Left forelimb (tissue), 1 donor: ENCODE measurements at regions not wholly inside any gene's neighbourhood (a gene's known extent, or its start where the extent isn't known, plus 50 kb on each side); places are given as distances from the start of the nearest gene placed in this dataset.
"Not testable (repeated sequence)": the region's sequence is repeated elsewhere in the genome, so short reads cannot be mapped to it uniquely, and the experiment has no call there.

Experiments
- DNase-seq: peaks from one replicate; pipeline ENCODE4 v3.0.0-alpha.2; 2018; ENCODE audit warnings: low spot score

DNA sequence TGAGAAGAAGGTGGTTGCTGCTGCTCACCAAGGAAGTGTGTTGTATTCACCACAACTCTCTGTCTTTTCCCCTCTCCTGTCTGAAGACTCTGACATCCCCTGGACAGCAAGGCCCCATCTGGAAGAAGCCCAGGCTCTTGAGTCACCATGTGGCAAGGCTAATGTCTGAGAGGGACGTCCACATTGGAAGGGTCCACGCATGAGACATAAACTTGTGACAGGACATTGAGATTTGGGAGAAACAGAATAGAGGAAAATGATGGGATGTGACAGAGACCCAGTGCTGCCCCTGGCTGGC lies 176.5 kb downstream of the IRF8 start:
- peak; percentile 28 for DNase-seq

DNA sequence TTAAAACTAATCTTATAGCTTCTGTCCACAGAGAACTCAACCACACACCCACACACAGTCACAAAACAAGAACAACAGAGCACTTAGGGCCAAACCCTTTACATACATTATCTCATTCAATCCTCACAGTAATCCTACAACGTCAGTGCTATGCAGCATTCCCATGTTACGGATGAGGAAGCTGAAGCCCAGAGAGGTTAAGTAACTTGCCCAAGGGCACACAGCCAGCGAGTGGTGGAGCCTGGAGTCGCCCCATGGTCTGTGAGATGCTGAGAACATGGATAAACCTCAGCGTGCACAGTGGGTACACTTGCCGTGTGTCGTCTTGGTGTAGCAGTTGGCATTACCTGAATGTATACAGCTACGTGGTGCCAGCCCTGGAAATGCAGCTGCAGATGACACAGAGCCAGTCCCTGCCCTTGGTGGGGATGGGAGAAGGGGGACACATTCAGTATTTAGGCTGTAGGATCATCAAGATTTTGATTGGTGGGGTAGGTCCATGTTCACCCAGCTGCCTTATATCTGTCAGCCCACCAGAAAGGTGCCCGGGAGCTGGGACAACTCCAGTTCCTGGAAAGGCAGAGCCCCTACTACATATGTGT lies 177.0 kb downstream of the IRF8 start:
- DNase-seq: peak; percentile 9

DNA sequence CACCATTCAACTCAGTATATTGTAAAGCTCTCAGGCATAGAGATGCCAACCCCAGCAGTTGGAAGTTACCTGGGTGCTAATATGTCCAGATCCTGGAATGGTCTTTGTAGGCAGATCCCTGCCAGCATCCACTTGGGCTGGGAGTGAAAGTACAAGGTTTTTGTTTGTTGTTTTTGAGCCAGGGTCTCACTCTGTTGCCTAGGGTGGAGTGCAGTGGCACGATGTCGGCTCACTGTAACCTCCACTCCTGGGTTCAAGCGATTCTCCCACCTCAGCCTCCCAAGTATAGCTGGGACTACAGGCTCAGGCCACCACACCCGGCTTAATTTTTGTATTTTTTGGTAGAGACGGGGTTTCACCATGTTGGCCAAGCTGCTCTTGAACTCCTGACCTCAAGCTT lies 177.6 kb downstream of the IRF8 start:
- peak; percentile 11 for DNase-seq

DNA sequence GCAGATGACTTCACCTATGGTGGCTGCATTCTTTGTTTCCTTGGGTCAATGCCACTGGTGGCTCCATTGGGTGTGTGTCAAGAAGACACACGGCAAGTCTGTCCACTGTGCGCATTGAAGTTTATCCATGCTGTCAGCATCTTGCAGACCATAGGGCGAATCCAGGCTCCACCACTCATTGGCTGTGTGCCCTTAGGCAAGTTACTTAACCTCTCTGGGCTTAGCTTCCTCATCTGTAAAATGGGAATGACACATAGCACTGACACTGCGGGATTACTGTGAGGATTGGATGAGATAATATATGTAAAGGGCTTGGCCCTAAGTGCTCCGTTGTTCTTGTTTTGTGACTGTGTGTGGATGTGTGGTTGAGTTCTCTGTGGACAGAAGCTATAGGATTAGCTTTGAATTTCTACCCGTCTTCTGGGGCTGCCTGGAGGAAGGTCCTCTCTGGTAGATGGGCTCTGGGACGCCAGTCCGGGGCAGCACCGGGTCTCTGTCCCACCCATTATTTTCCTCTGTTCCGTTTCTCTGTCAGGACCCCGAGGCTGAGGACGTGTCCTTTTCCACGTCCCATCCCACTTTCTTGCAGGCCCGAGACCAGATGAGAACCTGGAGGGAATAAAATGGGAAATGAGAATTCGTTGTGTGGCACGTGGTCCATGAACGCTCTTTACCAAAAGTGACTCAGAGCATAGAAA lies 178.4 kb downstream of the IRF8 start:
- DNase-seq: peak; percentile 18

DNA sequence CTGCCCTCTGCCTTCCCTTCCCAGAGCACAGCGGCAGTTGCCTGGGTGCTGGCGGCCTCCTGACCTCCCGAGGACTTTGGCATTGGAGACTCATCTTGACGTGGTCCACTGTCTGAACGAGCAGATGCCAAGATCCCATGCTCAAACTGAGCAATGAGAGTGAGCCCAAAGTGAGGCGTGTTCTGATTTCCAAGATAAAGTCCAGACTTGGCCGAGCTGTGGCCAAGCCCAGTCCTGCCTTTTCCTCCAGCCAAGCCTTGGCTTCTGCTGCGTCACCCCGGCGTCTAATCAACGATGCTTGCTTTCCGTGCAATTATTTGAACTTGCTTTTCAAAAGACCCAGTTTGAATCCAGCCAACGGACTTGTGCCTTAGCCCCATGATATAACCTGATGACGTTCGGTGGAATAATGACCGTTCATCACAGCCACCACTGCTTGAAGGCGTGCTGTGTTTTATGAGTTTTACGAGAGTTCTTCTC lies 179.2 kb downstream of the IRF8 start:
- DNase-seq: peak; percentile 36

DNA sequence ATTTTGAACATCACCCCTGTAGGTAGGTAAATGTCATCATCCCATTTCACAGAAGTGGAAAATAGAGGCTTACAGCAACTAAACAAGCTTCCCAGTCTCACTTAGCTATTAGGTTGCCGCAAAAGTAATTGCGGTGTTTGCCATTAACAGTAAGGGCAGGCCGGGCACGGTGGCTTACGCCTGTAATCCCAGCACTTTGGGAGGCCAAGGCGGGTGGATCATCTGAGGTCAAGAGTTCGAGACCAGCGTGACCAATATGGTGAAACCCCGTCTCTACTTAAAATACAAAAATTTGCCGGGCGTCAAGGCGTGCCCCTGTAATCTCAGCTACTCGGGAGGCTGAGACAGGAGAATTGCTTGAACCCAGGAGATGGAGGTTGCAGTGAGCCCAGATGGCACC lies 179.7 kb downstream of the IRF8 start:
- not testable (repeated sequence) for DNase-seq

DNA sequence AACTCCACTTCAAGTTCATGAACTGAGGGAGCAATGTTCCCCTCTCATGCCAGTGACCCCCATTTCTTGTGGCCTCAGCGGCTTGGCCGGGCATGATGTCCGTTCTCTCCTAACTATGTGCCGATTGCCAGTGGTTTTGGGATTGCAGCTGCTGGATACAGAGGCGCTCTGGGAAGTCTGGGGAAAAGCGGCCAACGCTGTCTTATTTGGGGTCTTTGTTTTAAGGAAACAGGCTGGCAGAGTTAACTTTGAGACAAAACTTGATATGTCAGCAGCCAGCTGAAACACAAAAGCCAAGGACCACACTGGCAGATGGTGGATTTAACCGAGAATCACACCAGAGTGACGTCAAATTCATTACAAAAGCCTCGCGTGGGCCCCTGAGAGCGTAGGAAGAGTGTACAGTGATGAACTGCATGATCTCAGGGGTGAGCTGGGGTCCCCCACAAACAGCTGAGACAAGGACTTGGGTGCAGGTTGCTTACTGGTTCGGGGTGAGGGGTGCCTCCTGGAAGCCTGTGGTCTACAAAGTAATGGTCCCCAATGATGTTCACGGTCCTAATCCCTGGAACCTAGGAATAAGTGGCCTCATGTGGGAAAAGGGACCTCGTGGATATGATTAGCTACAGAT lies 180.4 kb downstream of the IRF8 start:
- DNase-seq: peak; percentile 36

DNA sequence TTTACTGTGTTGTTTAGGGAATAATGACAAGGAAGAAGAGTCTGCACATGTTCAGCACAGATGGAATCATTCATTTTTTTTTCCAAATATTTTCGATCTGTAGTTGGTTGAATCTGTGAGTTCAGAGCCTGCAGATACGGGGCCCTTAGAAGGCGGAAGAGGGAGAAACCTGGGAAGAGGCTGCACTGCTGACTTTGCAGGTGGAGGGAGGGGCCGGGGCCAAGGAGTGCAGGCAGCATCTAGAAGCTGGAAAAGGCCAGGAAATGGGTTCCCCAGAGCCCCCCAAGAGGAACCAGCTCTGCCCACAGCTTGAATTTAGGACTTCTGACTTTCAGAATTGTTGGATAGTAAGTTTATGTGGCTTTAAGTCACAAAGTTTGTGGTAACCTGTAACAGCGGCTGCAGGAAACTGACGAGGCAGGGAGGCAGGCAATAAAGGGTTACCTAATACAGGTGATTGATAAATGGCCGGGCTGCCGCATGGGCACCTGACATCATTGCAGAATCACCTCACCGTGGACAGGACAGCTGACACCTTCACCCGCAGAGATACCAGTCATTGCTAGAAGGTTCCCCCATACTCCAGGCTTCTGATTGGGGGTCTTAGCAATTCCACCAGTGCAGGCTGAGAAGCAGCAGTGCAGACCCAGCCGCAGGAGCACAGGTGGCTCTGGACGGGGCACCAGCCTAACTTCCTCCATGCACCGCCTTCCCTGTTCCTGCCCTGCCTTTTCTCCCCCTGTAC lies 181.3 kb downstream of the IRF8 start:
- peak; percentile 46 for DNase-seq

DNA sequence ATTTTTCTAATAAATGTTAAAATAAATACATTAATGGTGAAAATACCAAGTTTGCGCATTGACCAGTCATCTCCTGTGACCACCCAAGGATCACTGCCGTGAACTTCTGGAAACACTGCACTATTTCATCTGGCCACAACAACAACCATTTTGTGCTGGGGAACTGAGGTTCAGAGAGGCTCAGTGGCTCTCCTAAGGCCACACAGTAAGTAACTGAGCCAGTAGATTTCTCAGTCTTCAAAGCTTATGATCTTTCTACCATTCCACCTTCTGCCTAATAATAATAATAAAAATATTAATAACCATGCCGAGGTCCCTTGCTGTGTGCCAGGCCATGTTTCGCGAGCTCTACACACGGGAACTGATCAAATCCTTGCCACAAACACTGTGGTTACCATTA lies 182.0 kb downstream of the IRF8 start:
- DNase-seq: no peak

DNA sequence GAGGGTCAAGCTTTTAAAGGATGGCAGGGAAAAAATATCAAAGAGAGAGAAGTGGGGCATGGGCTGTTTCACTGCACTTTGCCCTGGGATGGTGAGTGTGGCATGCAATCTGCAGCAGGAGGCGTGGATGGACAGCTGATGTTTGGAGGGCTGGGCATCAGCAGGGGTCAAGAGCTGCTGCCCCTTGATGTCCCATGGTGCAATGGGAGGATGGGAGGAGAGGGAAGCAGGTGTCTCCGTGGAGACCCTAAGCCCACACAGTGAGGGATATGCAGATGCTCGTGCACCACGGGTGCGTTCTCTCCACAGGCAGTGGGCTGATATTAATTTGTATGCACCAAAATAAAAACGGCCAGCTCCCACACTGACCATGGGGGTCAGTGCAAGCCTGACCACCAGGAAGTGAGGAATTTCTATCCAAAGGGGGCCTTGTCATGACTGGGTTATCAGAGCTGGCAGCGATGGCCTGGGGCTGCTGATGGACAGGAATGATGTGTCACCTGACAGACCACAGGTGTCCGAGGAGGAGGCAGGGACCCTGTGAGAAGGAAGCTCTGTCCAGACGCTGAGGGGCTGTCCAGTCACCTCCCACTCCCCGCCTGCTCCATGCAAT lies 183.6 kb downstream of the IRF8 start:
- no peak for DNase-seq

DNA sequence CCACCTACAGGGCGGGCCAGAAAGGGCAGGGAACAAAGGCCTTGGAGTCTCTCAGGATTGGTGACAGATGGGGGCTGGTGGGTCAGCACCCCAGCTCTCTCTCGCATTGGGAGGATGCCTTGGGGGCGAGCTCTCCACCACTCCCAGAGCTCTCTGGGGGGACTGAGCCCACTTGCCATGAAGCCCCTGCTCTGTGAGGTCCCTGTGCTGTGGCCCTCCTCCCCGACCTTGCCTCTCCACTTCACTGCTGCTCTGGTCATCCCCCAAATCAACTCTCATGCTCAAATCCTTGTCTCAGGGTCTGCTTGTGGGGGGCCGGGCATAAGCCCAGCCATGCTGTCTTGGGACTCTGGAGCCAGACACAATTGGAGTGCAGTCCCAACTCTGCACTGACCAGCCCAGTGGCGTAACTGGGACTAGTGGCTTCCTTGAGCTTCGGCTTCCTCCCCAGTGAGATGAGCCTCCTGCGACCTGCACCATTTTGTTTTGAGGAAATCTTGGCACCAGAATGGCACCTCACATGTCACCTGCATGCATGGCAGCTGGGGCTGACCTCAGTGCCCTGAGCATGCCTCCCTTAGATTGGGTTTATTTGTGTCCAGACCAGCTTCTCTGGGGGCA lies 184.5 kb downstream of the IRF8 start:
- DNase-seq: no peak

DNA sequence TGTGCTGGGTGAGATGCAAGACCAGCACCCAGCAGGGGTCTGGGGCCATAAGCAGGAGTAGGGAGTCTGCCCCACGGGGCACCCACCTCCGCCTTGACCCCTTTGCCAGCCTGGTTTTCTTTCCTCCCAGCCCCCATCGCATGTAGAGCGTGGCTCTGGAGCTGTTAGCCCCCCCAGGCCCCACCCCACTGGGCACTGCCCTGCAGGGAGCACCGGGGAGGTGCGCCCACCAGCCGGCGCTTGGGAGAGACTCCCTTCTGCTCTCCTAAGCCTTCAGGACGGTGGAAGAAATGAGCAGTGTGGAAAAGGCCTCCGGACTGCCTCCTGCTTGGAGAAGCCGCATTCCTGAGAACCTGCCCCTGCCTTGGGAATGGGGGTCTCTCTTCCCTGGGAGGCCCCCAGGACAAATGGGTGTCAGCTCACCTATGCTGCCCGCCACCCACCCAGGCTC lies 186.2 kb downstream of the IRF8 start:
- DNase-seq: no peak

DNA sequence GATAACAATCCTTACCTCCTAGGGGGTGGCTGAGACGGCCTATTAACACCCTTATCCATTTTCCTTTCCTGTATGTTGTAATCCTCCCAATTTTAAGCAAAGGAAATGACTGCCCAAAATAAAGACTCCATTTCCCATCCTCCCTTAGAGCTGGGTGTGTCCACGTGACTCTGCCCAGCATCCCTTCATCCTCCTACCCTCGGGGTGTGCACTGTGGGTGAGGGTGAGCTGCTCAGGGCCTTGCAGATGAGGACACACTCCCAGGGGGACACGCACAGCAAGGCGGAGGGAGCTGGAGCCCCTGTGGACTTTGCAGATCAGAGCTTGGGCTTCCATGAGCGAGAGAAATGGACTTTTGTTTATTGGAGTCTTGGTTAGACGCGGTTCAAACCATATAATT lies 186.8 kb downstream of the IRF8 start:
- DNase-seq: no peak

DNA sequence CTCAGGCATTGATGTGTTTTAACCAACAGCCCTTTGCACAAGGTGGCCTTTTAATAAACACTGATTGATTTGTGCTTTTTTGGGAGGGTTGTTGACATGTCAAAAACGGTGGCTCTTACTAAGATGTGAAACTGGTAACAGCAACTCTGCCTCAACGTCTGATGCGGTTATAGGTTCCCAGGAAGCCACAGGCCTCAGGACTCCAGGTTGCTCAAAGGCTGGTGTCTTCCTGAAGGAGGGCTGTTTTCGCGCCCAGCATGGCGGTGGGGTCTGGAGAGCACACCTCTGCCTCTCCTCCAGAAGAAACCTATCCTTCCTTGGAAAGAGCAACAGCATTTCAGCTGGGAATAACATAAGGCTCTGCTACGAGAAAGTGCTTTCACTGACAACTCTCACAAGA lies 187.5 kb downstream of the IRF8 start:
- no peak for DNase-seq

DNA sequence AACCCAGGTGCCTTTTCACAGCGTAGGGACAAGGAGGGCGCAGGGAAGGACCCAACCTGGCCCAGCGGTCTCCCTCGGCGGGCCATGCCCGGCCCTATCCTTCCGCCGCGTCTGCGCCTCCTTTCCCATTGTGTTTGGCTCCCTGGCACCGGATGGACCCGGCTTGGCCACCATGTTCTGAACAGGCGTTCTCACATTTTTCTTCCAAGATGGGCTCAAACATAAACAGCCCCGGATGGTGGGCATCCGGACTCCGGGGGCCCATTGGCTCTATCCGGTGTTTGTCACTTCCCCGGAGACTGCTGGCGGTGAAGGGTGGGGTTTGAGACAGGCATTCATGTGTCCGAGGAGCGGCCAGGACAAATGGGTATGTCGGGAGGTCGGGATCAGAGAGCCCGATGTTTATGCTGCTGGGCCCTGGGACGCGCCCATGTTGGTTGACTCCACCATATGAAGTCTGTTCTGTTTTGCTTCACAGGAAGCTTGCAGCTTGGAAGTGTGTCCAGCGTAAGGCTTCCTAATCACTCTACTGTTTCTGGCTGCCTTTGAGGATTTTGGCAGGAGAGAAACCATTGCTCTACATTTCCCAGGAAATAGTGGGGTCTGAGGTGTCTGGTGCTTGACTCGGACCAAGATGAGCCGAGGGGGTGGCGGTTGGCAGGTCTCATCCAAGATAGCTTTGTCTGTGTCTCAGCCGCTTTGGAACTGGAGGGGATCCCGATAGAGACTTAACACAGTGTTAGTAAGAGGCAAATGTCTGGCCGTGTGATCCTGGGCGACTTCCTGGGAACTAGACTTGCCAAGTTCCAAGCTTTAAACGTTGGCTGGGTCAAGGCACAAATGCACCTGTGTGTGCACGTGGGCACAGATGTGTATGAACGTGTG lies 188.3 kb downstream of the IRF8 start:
- DNase-seq: no peak

DNA sequence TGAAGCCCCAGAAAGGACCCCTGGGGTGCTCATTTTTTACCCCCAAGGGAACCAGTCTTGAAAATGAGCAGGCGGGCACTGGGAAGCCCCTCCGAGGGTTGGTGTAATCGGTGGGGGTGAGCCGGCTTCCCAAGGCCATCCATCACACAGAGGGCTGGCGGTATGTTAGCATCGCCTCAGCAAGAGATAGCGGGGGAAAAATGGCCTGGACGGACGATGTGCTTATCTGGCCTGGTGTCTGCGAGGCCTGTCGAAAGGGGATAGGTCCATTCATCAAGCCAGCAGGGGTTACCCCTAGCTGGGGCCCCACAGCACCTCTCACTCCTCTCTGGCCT lies 188.9 kb downstream of the IRF8 start:
- no peak for DNase-seq

DNA sequence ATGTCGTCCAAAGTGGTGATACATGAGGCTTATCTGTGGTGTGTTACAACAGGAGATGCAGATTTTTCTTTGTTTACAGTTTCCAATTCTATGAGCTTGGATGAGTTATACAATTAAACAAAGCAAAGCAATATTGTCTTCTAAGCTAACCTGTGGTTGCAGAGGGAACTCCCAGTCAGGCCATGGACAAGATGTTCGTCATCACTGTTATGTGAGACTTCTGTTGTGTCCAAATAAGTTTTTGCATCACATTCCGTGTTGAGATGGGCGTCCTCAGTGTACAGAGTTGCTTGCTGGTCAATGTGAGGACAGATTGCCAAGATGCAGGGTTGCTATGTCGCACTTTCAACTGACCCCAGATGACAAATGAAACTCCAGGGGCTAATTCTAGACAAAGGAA lies 189.3 kb downstream of the IRF8 start:
- no peak for DNase-seq

DNA sequence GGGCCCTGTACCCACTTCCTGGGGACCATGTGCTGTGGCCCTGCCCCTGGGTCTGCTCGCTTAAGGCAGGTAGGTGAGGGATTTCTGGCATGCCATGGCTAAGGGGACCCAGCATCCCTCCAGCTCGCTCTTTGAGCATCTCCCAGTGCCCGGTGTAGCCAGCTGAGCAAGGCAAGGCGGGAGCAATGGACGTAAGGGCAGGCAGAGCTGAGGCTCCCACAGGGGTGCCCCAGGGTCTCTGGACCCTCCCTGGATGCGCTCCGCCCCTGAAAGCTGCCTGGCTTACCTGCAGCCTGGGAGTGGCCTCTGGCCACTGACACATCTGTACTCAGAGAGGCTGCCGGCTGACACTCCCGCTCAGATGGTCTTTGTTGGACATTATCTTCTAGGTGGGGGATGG lies 189.9 kb downstream of the IRF8 start:
- DNase-seq: no peak

DNA sequence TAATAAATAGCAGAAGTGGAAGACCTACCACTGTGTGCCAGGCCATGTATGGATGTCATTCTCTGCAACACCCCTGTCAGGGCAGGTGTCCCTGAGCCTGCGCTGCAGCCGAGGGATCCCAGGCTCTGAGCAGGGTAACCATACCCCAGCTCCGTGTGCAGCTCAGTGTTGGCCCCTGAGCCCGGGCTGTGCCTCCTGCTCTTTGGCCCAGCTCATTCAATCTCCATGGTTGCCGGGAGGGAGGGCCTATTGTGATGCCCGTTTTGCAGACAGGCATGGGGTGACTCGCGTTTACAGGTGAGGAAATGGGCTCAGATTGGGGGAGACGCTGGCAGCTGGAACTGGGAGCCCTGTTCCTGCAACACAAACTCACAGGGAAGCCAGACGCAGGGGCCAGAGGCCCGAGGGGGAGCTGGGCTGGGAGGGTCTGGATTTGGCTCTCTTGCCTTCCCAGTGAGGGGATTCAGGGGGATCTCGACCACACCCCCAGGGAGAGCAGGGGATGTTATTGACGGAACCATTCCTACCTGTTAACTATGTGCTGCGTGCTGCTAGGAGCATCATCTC lies 190.5 kb downstream of the IRF8 start:
- DNase-seq: no peak

DNA sequence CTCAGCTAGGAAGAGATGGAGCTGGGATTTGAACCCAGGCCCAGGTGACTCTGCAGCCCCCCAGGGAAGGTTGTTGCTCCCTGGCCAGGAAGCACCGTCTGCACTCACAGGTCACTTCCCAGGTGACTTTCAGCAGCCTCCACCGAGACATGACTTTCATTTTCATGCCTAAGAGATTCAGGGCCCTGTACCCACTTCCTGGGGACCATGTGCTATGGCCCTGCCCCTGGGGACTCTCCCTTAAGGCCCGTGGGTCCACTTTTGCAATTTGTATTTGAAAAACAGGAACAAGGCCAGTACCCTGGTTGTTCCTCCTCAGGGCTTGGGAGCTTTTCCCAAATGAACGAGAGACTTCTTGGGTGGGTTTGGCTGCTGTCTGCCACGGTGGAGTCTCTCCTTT lies 191.0 kb downstream of the IRF8 start:
- no peak for DNase-seq
